ENCODE measurements at regions not wholly inside any gene's neighbourhood (a gene's known extent, or its start where the extent isn't known, plus 50 kb on each side); places are given as distances from the start of the nearest gene placed in this dataset.

DNA sequence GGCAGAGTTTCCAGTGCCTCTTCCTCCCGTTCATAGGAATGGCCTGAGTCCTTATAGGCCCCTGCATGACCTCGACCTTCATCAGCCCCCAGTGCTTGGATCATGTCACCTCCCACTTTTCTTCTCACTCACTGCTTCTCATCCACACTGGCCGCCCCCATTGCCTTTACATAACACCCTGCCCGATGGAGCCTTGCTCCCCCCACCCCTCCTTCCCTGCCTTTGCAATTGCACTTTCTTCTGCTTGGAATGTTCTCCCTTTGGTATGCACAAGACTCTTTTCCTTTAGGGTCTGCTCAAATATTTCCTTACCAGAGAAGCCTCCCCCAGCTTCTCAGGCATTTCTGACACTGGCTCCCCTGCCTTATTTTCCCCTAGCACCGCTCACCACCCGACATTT, 125.2 kb upstream of the KCNJ6 start:
- TF ChIP-seq POLR2A (IDR thresholded peaks at IDR 0.05), result no peak
- TF ChIP-seq, protein P1, sequence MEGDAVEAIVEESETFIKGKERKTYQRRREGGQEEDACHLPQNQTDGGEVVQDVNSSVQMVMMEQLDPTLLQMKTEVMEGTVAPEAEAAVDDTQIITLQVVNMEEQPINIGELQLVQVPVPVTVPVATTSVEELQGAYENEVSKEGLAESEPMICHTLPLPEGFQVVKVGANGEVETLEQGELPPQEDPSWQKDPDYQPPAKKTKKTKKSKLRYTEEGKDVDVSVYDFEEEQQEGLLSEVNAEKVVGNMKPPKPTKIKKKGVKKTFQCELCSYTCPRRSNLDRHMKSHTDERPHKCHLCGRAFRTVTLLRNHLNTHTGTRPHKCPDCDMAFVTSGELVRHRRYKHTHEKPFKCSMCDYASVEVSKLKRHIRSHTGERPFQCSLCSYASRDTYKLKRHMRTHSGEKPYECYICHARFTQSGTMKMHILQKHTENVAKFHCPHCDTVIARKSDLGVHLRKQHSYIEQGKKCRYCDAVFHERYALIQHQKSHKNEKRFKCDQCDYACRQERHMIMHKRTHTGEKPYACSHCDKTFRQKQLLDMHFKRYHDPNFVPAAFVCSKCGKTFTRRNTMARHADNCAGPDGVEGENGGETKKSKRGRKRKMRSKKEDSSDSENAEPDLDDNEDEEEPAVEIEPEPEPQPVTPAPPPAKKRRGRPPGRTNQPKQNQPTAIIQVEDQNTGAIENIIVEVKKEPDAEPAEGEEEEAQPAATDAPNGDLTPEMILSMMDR (IDR thresholded peaks at IDR 0.05), result no peak

All from stomach (tissue), 4 donors.